ENCODE measurements at regions not wholly inside any gene's neighbourhood (a gene's known extent, or its start where the extent isn't known, plus 50 kb on each side); places are given as distances from the start of the nearest gene placed in this dataset.

DNA sequence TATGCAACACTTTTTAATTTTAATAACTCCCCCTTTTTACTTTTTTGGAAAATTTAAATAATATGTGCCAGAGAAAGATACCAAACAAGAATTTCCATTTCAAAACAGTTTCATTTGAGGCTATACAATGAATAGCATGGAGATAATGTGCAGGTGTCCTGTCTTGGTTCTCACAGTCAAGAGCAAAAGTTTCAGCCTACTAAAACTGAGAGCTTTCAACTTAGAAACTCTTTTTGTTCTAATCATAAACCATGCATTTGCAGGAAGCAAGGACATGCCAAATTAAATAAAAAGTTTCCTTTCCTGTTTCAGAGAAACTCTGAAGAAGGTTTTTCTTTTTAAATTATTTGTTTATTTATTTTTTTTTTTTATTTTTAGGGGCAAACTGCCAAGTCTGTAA is 1165.6 kb upstream of the SEMA6A start:
- Histone ChIP-seq H3K4me1 (ENCODE audit: control insufficient read depth in 1 of 2, low read depth in 2 of 2) (peaks cover 0 to 5% of the 10 kb centered on the region in 2 donors), H3K36me3 (no peaks in the 10 kb centered on the region), H3K27ac (no peak overlapping the region), H3K4me3 (no peak overlapping the region), H3K9me3 (no peaks in the 10 kb centered on the region), H3K27me3 (replicated peaks; ENCODE audit: insufficient read depth) (no peaks in the 10 kb centered on the region)
- TF ChIP-seq, protein P1, sequence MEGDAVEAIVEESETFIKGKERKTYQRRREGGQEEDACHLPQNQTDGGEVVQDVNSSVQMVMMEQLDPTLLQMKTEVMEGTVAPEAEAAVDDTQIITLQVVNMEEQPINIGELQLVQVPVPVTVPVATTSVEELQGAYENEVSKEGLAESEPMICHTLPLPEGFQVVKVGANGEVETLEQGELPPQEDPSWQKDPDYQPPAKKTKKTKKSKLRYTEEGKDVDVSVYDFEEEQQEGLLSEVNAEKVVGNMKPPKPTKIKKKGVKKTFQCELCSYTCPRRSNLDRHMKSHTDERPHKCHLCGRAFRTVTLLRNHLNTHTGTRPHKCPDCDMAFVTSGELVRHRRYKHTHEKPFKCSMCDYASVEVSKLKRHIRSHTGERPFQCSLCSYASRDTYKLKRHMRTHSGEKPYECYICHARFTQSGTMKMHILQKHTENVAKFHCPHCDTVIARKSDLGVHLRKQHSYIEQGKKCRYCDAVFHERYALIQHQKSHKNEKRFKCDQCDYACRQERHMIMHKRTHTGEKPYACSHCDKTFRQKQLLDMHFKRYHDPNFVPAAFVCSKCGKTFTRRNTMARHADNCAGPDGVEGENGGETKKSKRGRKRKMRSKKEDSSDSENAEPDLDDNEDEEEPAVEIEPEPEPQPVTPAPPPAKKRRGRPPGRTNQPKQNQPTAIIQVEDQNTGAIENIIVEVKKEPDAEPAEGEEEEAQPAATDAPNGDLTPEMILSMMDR (IDR thresholded peaks at IDR 0.05), result no peak
- DNase-seq (ENCODE audit: low spot score) (no peak), ATAC-seq (ENCODE audit: insufficient number of reproducible peaks, low FRiP score, low read depth) (no peak)

DNA sequence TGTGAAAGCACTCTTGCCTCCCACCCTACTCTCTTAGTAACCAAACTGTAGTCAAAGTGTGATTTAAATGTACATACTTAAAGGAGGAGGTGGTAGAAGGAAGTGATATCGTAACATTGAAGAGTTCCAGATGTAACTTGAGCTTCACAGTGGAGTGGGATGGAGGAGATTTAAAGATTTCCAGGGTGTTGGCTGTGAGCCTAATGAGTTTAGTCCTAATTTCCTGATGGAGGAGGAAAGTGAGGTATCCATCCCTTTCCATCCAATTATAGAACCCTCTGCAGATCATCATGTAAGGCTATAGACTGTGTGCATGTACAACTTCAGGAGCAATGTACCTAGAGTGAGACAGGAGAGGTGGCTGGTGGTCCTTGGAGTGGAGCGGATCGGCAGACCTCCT is 1163.9 kb upstream of the SEMA6A start:
- Histone ChIP-seq H3K4me1 (ENCODE audit: control insufficient read depth in 1 of 2, low read depth in 2 of 2) (peaks cover 0 to 10% of the 10 kb centered on the region in 2 donors), H3K27me3 (replicated peaks; ENCODE audit: insufficient read depth) (no peaks in the 10 kb centered on the region), H3K36me3 (no peaks in the 10 kb centered on the region), H3K27ac (no peak overlapping the region), H3K9me3 (no peaks in the 10 kb centered on the region), H3K4me3 (no peak overlapping the region)
- ATAC-seq (ENCODE audit: insufficient number of reproducible peaks, low FRiP score, low read depth) (no peak), DNase-seq (ENCODE audit: low spot score) (no peak)
- TF ChIP-seq, protein P1 (IDR thresholded peaks at IDR 0.05), result no peak

DNA sequence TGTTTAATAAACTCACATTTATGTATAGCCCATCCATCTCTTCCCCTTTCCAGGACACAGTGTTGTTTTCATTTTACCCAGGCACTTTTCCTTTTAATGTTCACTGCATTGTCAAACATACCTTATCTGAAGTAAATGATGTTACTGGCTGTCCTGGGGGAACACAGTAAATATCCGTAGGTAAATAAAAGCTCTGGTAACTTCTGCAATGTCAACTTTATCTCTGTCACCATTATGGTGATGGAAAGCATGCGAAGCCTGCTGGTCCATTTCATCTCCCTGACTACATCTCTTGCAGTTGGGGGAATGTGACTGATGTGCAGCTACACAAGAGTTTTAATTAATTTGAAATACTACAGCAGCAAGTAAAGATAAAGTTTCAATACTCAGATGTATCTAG is 1162.1 kb upstream of the SEMA6A start:
- no peaks in the 10 kb centered on the region for H3K36me3 ChIP-seq
- no peak for DNase-seq (ENCODE audit: low spot score)
- no peak overlapping the region for H3K27ac ChIP-seq
- H3K4me1 ChIP-seq (ENCODE audit: control insufficient read depth in 1 of 2, low read depth in 2 of 2), result peaks cover 0 to 22% of the 10 kb centered on the region in 2 donors
- H3K4me3 ChIP-seq, result no peak overlapping the region
- TF ChIP-seq, protein P1 (IDR thresholded peaks at IDR 0.05), result no peak
- ATAC-seq (ENCODE audit: insufficient number of reproducible peaks, low FRiP score, low read depth), result no peak
- H3K9me3 ChIP-seq, result no peaks in the 10 kb centered on the region
- no peaks in the 10 kb centered on the region for H3K27me3 ChIP-seq (replicated peaks; ENCODE audit: insufficient read depth)

DNA sequence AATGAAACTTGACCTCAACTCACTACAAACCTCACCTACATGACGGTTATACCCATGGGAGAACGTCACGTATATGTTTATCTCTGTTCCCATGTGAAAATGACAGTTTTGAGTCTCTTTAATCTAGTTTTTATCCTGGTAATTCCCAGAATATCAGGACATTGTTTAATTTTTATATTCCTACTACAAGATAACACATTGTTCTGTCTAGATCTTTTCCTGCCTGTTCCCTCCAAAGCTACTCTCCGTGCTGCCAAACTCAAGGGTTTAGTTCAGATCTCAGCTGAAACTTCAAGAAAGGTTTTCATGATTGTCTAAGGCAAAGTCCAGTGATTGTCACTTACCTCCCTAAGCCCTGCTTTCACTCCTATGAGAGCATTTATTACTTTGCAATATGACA is 1159.4 kb upstream of the SEMA6A start:
- peaks cover 0 to 27% of the 10 kb centered on the region in 2 donors for H3K4me1 ChIP-seq (ENCODE audit: control insufficient read depth in 1 of 2, low read depth in 2 of 2)
- H3K27ac ChIP-seq, result no peak overlapping the region
- DNase-seq (ENCODE audit: low spot score) (no peak), ATAC-seq (ENCODE audit: insufficient number of reproducible peaks, low FRiP score, low read depth) (no peak)
- H3K36me3 ChIP-seq, result no peaks in the 10 kb centered on the region
- H3K9me3 ChIP-seq, result no peaks in the 10 kb centered on the region
- TF ChIP-seq, protein P1 (IDR thresholded peaks at IDR 0.05), result no peak
- no peaks in the 10 kb centered on the region for H3K27me3 ChIP-seq (replicated peaks; ENCODE audit: insufficient read depth)
- no peak overlapping the region for H3K4me3 ChIP-seq

DNA sequence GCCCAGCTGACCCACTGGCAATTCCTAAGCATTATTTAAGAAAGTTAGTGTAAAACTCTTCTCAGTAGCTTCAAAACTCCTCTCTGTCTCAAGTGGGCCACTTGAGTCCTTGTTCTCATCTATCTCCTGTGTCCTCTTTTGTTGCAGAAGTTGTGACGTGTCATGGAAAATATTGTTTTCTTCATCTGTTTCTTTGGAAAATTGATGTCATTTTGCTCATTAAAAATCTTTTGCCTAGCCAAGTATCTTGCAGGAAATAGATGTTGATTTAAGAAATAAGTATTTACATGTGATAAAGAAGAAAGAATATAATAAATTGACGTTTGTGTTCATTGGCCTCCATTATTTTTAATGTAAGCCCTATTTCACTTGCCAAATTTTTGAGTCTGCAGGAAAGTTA is 1158.4 kb upstream of the SEMA6A start:
- TF ChIP-seq, protein P1 (IDR thresholded peaks at IDR 0.05), result no peak
- DNase-seq (ENCODE audit: low spot score), result no peak
- no peaks in the 10 kb centered on the region for H3K27me3 ChIP-seq (replicated peaks; ENCODE audit: insufficient read depth)
- no peaks in the 10 kb centered on the region for H3K9me3 ChIP-seq
- no peaks in the 10 kb centered on the region for H3K36me3 ChIP-seq
- H3K27ac ChIP-seq, result no peak overlapping the region
- ATAC-seq (ENCODE audit: insufficient number of reproducible peaks, low FRiP score, low read depth), result no peak
- H3K4me3 ChIP-seq, result no peak overlapping the region
- peaks cover 0 to 27% of the 10 kb centered on the region in 2 donors for H3K4me1 ChIP-seq (ENCODE audit: control insufficient read depth in 1 of 2, low read depth in 2 of 2)

All from thoracic aorta (tissue), 2 donors.